Lower lobe of right lung (tissue), 2 donors: ENCODE measurements at regions not wholly inside any gene's neighbourhood (a gene's known extent, or its start where the extent isn't known, plus 50 kb on each side); places are given as distances from the start of the nearest gene placed in this dataset.

Experiments used
- ATAC-seq, 2 donors: fragments of 200-7000 bp; cut with Tn5 transposase; one replicate each; pipeline ENCODE4 v1.9.1; 2020 to 2022; ENCODE audit warnings: mild to moderate bottlenecking in 2 of 2, moderate library complexity in 2 of 2
- DNase-seq: peaks from one replicate; pipeline ENCODE4 v3.0.0-alpha.2; 2020
- H3K27ac ChIP-seq: fragments of 200-600 bp; one replicate; pipeline ENCODE4 v1.8.0; 2022
- H3K27me3 ChIP-seq: fragments of 200-600 bp; one replicate; pipeline ENCODE4 v1.8.0; 2022; ENCODE audit warnings: low read depth
- H3K36me3 ChIP-seq: fragments of 200-600 bp; one replicate; pipeline ENCODE4 v1.8.0; 2022; ENCODE audit warnings: mild to moderate bottlenecking
- H3K4me1 ChIP-seq: fragments of 200-600 bp; one replicate; pipeline ENCODE4 v1.8.0; 2022
- H3K4me3 ChIP-seq: fragments of 200-600 bp; one replicate; pipeline ENCODE4 v1.8.0; 2022; ENCODE audit warnings: mild to moderate bottlenecking
- H3K9me3 ChIP-seq: fragments of 200-600 bp; one replicate; pipeline ENCODE4 v1.8.0; 2022
- CTCF ChIP-seq: fragments of 200-600 bp; IDR thresholded peaks from one replicate; pipeline ENCODE4 v1.8.0; 2022; ENCODE audit warnings: antibody characterized with exemption, mild to moderate bottlenecking
- intact Hi-C: fragments of 100-400 bp; cut with DNase I; formaldehyde crosslinking; loops from one replicate; pipeline ENCODE4 v1.11.0; 2022
- donor health status: DM: no; HTN: yes; CAD: no; lungs with severe emphysema.

GRCh38 chr4:66959207-66959606 is 586.1 kb downstream of the CENPC start:
- no peak for TF ChIP-seq CTCF
- ATAC-seq (no peak), DNase-seq (no peak)
- Histone ChIP-seq H3K27ac (no peak overlapping the region), H3K9me3 (no peaks in the 10 kb centered on the region), H3K4me3 (no peak overlapping the region), H3K4me1 (no peaks in the 10 kb centered on the region), H3K36me3 (no peaks in the 10 kb centered on the region), H3K27me3 (no peaks in the 10 kb centered on the region)
- intact Hi-C loops, result no loop called here

GRCh38 chr4:66956852-66957251 is 588.5 kb downstream of the CENPC start:
- ATAC-seq, result no peak
- Histone ChIP-seq H3K27ac (no peak overlapping the region), H3K9me3 (no peaks in the 10 kb centered on the region), H3K36me3 (no peaks in the 10 kb centered on the region), H3K4me3 (no peak overlapping the region), H3K27me3 (no peaks in the 10 kb centered on the region), H3K4me1 (no peaks in the 10 kb centered on the region)
- intact Hi-C loops, result no loop called here
- TF ChIP-seq CTCF, result no peak
- no peak for DNase-seq

- no peak overlapping the region for H3K27ac ChIP-seq
- H3K4me1 ChIP-seq, result no peaks in the 10 kb centered on the region
- DNase-seq (no peak), ATAC-seq (no peak)
- no peaks in the 10 kb centered on the region for H3K9me3 ChIP-seq
- no peak for TF ChIP-seq CTCF
- H3K36me3 ChIP-seq, result no peaks in the 10 kb centered on the region
- H3K27me3 ChIP-seq, result no peaks in the 10 kb centered on the region
- H3K4me3 ChIP-seq, result no peak overlapping the region
- intact Hi-C loops, result no loop called here
Observed at GRCh38 chr4:66956426-66956825, 588.9 kb downstream of the CENPC start.

GRCh38 chr4:66955784-66956183 is 589.5 kb downstream of the CENPC start:
- intact Hi-C loops, result no loop called here
- DNase-seq, result no peak
- Histone ChIP-seq H3K27me3 (no peaks in the 10 kb centered on the region), H3K27ac (no peak overlapping the region), H3K9me3 (no peaks in the 10 kb centered on the region), H3K36me3 (no peaks in the 10 kb centered on the region), H3K4me1 (no peaks in the 10 kb centered on the region), H3K4me3 (no peak overlapping the region)
- TF ChIP-seq CTCF, result no peak
- no peak for ATAC-seq

- Histone ChIP-seq H3K4me1 (no peaks in the 10 kb centered on the region), H3K27me3 (no peaks in the 10 kb centered on the region), H3K9me3 (no peaks in the 10 kb centered on the region), H3K36me3 (no peaks in the 10 kb centered on the region), H3K4me3 (no peak overlapping the region), H3K27ac (no peak overlapping the region)
- DNase-seq (no peak), ATAC-seq (peak; percentile 27 to 28)
- intact Hi-C loops, result no loop called here
- TF ChIP-seq CTCF, result no peak
Observed at GRCh38 chr4:66949419-66949818, 595.9 kb downstream of the CENPC start.

GRCh38 chr4:66946761-66947160 is 598.5 kb downstream of the CENPC start:
- Histone ChIP-seq H3K36me3 (no peaks in the 10 kb centered on the region), H3K4me1 (no peaks in the 10 kb centered on the region), H3K9me3 (no peaks in the 10 kb centered on the region), H3K4me3 (no peak overlapping the region), H3K27me3 (no peaks in the 10 kb centered on the region), H3K27ac (no peak overlapping the region)
- no peak for DNase-seq
- no peak for TF ChIP-seq CTCF
- intact Hi-C loops, result no loop called here
- no peak for ATAC-seq
